KMS-11 (cell line): ENCODE measurements at regions not wholly inside any gene's neighbourhood (a gene's known extent, or its start where the extent isn't known, plus 50 kb on each side); places are given as distances from the start of the nearest gene placed in this dataset.

Experiments used
- H2AFZ ChIP-seq: fragments of 200-600 bp; sonication (generic); 2 replicates; pipeline ENCODE4 v1.6.1; 2016; ENCODE audit warnings: antibody characterized with exemption, mixed run types, low read depth
- H3K27ac ChIP-seq: fragments of 200-600 bp; sonication (generic); 2 replicates; pipeline ENCODE4 v1.6.1; 2016; ENCODE audit warnings: mild to moderate bottlenecking, mixed run types
- H3K27me3 ChIP-seq: fragments of 200-600 bp; sonication (generic); 2 replicates; pipeline ENCODE4 v1.6.1; 2017; ENCODE audit warnings: mild to moderate bottlenecking, low read depth, mixed run types, moderate library complexity; ENCODE audit not compliant: insufficient read depth
- H3K36me3 ChIP-seq: fragments of 200-600 bp; sonication (generic); 2 replicates; pipeline ENCODE4 v1.6.1; 2017; ENCODE audit warnings: mild to moderate bottlenecking, mixed run types; ENCODE audit not compliant: insufficient read depth
- H3K4me1 ChIP-seq: fragments of 200-600 bp; sonication (generic); 2 replicates; pipeline ENCODE4 v1.6.1; 2016; ENCODE audit warnings: mild to moderate bottlenecking, low read depth, mixed run types; ENCODE audit not compliant: poor library complexity, severe bottlenecking
- H3K4me2 ChIP-seq: fragments of 200-600 bp; sonication (generic); 2 replicates; pipeline ENCODE4 v1.7.0; 2016; ENCODE audit warnings: mild to moderate bottlenecking, mixed run types
- H3K4me3 ChIP-seq: fragments of 200-600 bp; sonication (generic); IDR thresholded peaks from 2 replicates; pipeline ENCODE4 v1.6.1; 2017; ENCODE audit warnings: low read depth, low read length, mixed read lengths; ENCODE audit not compliant: insufficient read depth
- H3K79me2 ChIP-seq: fragments of 200-600 bp; sonication (generic); 2 replicates; pipeline ENCODE4 v1.6.1; 2016; ENCODE audit warnings: low read depth, mixed run types; ENCODE audit not compliant: insufficient read depth
- H3K9ac ChIP-seq: fragments of 200-600 bp; sonication (generic); 2 replicates; pipeline ENCODE4 v1.6.1; 2016; ENCODE audit warnings: mild to moderate bottlenecking, mixed run types
- H4K20me1 ChIP-seq: fragments of 200-600 bp; sonication (generic); 2 replicates; pipeline ENCODE4 v1.6.1; 2016; ENCODE audit warnings: mild to moderate bottlenecking, mixed run types; ENCODE audit not compliant: insufficient read depth
- CTCF ChIP-seq: fragments of 200-600 bp; sonication (generic); conservative IDR thresholded peaks from 2 replicates; pipeline ENCODE4 v1.6.1; 2017; ENCODE audit warnings: low read depth, mild to moderate bottlenecking, antibody characterized with exemption, low read length, moderate library complexity, mixed read lengths

DNA sequence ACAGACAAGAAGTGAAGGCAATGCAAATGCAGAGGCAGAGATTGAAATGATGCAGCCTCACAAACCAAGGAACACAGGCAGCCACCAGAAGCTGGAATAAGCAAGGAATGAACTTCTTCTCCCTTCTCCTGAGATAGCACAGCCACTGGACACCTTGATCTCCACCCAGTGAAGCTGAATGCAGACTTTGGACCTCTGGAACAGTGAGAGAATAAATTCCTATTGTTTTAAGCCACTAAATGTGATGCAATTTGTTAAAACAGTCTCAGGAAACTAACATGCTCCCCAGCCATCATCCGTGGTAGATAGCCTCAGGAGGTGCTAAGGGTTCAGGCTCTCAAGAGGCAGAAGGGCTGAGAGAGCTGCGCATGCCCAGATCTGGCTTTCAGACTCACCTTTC is 512.2 kb upstream of the ZNF608 start:
- H3K9ac ChIP-seq: no peak overlapping the region
- H2AFZ ChIP-seq: no peak overlapping the region
- H3K79me2 ChIP-seq: no peaks in the 10 kb centered on the region
- no peak overlapping the region for H3K4me3 ChIP-seq
- H3K4me2 ChIP-seq: no peak overlapping the region
- peaks cover 15% of the 10 kb centered on the region for H3K4me1 ChIP-seq
- no peak overlapping the region for H3K27ac ChIP-seq
- no peaks in the 10 kb centered on the region for H3K27me3 ChIP-seq
- no peaks in the 10 kb centered on the region for H4K20me1 ChIP-seq
- H3K36me3 ChIP-seq: no peaks in the 10 kb centered on the region
- TF ChIP-seq CTCF: no peak

- Histone ChIP-seq H4K20me1 (no peaks in the 10 kb centered on the region), H2AFZ (no peak overlapping the region), H3K27me3 (no peaks in the 10 kb centered on the region), H3K36me3 (no peaks in the 10 kb centered on the region), H3K27ac (no peak overlapping the region), H3K79me2 (no peaks in the 10 kb centered on the region), H3K9ac (no peak overlapping the region), H3K4me2 (no peak overlapping the region), H3K4me3 (no peak overlapping the region), H3K4me1 (peaks cover 15% of the 10 kb centered on the region)
- TF ChIP-seq CTCF: no peak
Observed at GRCh38 chr5:125261505-125262250, 515.2 kb upstream of the ZNF608 start.

DNA sequence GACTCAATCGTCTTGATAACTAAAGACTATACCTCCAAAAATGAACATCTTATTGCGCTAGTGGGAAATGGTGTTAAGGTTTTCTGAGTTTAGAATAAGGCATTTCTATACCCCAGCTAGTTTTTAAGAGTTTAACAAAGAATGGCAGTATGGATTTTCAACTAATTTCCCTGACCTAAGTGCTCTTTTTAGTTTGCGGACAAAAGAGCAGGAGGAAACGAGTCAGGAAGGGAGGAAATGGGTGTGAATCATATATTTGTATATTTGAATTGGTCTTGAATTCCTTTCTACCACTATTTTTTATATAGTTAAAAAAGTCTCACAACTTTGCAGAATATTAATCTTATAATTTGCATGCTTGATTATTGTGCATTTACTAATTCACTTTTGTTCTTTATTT is 516.3 kb upstream of the ZNF608 start:
- Histone ChIP-seq H3K27ac (no peak overlapping the region), H2AFZ (no peak overlapping the region), H3K4me1 (peaks cover 6% of the 10 kb centered on the region), H3K9ac (no peak overlapping the region), H3K27me3 (no peaks in the 10 kb centered on the region), H3K79me2 (no peaks in the 10 kb centered on the region), H4K20me1 (no peaks in the 10 kb centered on the region), H3K4me3 (no peak overlapping the region), H3K4me2 (no peak overlapping the region), H3K36me3 (no peaks in the 10 kb centered on the region)
- no peak for TF ChIP-seq CTCF

DNA sequence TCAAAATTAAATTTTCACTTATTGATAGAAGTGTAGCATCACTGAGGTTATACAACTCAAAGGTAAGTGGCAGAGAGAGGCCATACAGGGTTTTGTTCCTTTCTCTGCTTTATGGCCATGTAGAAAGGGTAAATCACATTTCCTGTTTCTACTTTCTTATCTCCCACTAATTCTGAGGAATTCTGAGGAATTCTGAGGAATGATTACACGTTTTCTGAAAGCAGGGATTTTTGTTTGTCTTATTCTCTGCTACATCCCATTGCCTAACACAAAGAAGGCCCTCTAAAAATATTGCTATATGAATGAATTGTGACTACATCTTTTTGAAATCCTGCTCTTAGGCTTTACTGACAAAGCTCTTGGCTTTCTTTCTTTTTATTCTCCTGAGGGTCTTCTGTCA is 516.9 kb upstream of the ZNF608 start:
- no peaks in the 10 kb centered on the region for H3K27me3 ChIP-seq
- H3K4me2 ChIP-seq: no peak overlapping the region

More for the DNA sequence above, 516.9 kb upstream of the ZNF608 start:
- H2AFZ ChIP-seq: no peak overlapping the region
- no peaks in the 10 kb centered on the region for H3K36me3 ChIP-seq
- H4K20me1 ChIP-seq: no peaks in the 10 kb centered on the region
- H3K4me1 ChIP-seq: peaks cover under 1% of the 10 kb centered on the region
- H3K9ac ChIP-seq: no peak overlapping the region
- no peak for TF ChIP-seq CTCF
- no peak overlapping the region for H3K4me3 ChIP-seq
- no peaks in the 10 kb centered on the region for H3K79me2 ChIP-seq
- H3K27ac ChIP-seq: no peak overlapping the region
